SK-N-SH (cell line): ENCODE measurements at regions not wholly inside any gene's neighbourhood (a gene's known extent, or its start where the extent isn't known, plus 50 kb on each side); places are given as distances from the start of the nearest gene placed in this dataset.

ENCODE experiments used
- CTCF ChIA-PET: fragments of 300-600, 350-600 bp; formaldehyde crosslinking; extraction: SDS; loops from one replicate; lab custom pipeline; 2021; lab: Yijun Ruan, JAX
- POLR2A ChIA-PET: fragments of 350-600 bp; sonication (Branson Sonifier 250); formaldehyde crosslinking; extraction: SDS; loops from one replicate; lab custom pipeline; 2020; ENCODE audit warnings: antibody characterized with exemption, inconsistent platforms; lab: Yijun Ruan, JAX
- DNase-seq: peaks from one replicate; pipeline ENCODE4 v3.0.0; 2012
- H2AFZ ChIP-seq: fragments of 200-600 bp; sonication (generic); 2 replicates; pipeline ENCODE4 v1.8.1; 2016; ENCODE audit warnings: antibody characterized with exemption, mild to moderate bottlenecking, low read depth
- H3F3A ChIP-seq: fragments of 200-600 bp; sonication (generic); replicated peaks from 2 replicates; pipeline ENCODE3; 2016; ENCODE audit warnings: antibody characterized with exemption, mild to moderate bottlenecking; ENCODE audit not compliant: insufficient read depth
- H3K27ac ChIP-seq, 2 experiments: fragments of 200-500 bp in 1 of 2; fragments of 200-600 bp in 1 of 2; sonication (Bioruptor generic) in 1 of 2; sonication (generic), shearing (Covaris generic) in 1 of 2; 2 replicates each; pipeline versions ENCODE4 v1.5.1 to v1.6.1; 2014 to 2016; ENCODE audit warnings: low read depth in 2 of 2, inconsistent platforms in 1 of 2, low read length in 1 of 2, mild to moderate bottlenecking in 1 of 2, mixed read lengths in 1 of 2
- H3K27me3 ChIP-seq: fragments of 200-600 bp; sonication (generic), shearing (Covaris generic); 2 replicates; pipeline ENCODE4 v1.6.1; 2016; ENCODE audit warnings: mixed run types; ENCODE audit not compliant: insufficient read depth
- H3K36me3 ChIP-seq, 2 experiments: fragments of 200-500 bp in 1 of 2; fragments of 200-600 bp in 1 of 2; sonication (Bioruptor generic) in 1 of 2; sonication (generic) in 1 of 2; replicated peaks in 1 of 2; 2 replicates each; pipeline versions ENCODE3 to v1.5.1; 2014 to 2016; ENCODE audit warnings: low read length in 1 of 2, mild to moderate bottlenecking in 1 of 2; ENCODE audit not compliant: insufficient read depth in 2 of 2, control insufficient read depth in 1 of 2
- H3K4me1 ChIP-seq, 2 experiments: fragments of 200-500 bp in 1 of 2; fragments of 200-600 bp in 1 of 2; sonication (Bioruptor generic) in 1 of 2; sonication (generic), shearing (Covaris generic) in 1 of 2; 2 replicates each; pipeline versions ENCODE4 v1.5.1 to v1.6.1; 2014 to 2016; ENCODE audit warnings: low read depth in 1 of 2, low read length in 1 of 2, mixed run types in 1 of 2; ENCODE audit not compliant: insufficient read depth in 2 of 2, control insufficient read depth in 1 of 2
- H3K4me2 ChIP-seq: fragments of 200-600 bp; sonication (generic), shearing (Covaris generic); 2 replicates; pipeline ENCODE4 v1.6.1; 2017; ENCODE audit warnings: mixed run types
- H3K4me3 ChIP-seq, 2 experiments: fragments of 200-500 bp in 1 of 2; fragments of 200-600 bp in 1 of 2; sonication (Bioruptor generic) in 1 of 2; sonication (generic), shearing (Covaris generic) in 1 of 2; 2 replicates each; pipeline versions ENCODE4 v1.5.1 to v1.8.1; 2014 to 2016; ENCODE audit warnings: low read depth in 2 of 2, inconsistent platforms in 1 of 2, low read length in 1 of 2, mild to moderate bottlenecking in 1 of 2, mixed read lengths in 1 of 2, moderate library complexity in 1 of 2
- H3K79me2 ChIP-seq: fragments of 200-600 bp; sonication (generic); 2 replicates; pipeline ENCODE4 v1.8.1; 2017; ENCODE audit warnings: mild to moderate bottlenecking; ENCODE audit not compliant: insufficient read depth
- H3K9ac ChIP-seq: fragments of 200-600 bp; sonication (generic); 2 replicates; pipeline ENCODE4 v1.6.1; 2017; ENCODE audit warnings: mixed run types
- H3K9me2 ChIP-seq: fragments of 200-600 bp; sonication (generic); 2 replicates; pipeline ENCODE4 v1.6.1; 2017; ENCODE audit warnings: mixed run types
- H3K9me3 ChIP-seq: fragments of 200-600 bp; sonication (generic); 2 replicates; pipeline ENCODE4 v1.6.1; 2017; ENCODE audit warnings: mixed run types, mild to moderate bottlenecking, moderate library complexity
- H4K20me1 ChIP-seq: fragments of 200-600 bp; sonication (generic); 2 replicates; pipeline ENCODE4 v1.6.1; 2017; ENCODE audit warnings: mild to moderate bottlenecking, mixed run types; ENCODE audit not compliant: insufficient read depth
- FOSL2 ChIP-seq: IDR thresholded peaks from 2 replicates; pipeline ENCODE4 v1.4.0; 2012; ENCODE audit warnings: low read depth, mild to moderate bottlenecking, moderate library complexity, borderline replicate concordance
- FOXM1 ChIP-seq: IDR thresholded peaks from 2 replicates; pipeline ENCODE4 v1.4.0; 2012; ENCODE audit warnings: low read depth, mild to moderate bottlenecking
- GABPA ChIP-seq: IDR thresholded peaks from 2 replicates; pipeline ENCODE4 v1.4.0; 2012; ENCODE audit warnings: low read depth, mild to moderate bottlenecking
- GATA2 ChIP-seq: sonication (generic); formaldehyde crosslinking; IDR thresholded peaks from 2 replicates; pipeline ENCODE4 v1.5.0; 2020; ENCODE audit warnings: mild to moderate bottlenecking, missing genetic modification reagents
- MEF2A ChIP-seq: IDR thresholded peaks from 2 replicates; pipeline ENCODE4 v1.4.0; 2012; ENCODE audit warnings: low read depth, borderline replicate concordance
- NRF1 ChIP-seq: IDR thresholded peaks from 2 replicates; pipeline ENCODE4 v1.6.1; 2012; ENCODE audit warnings: low read depth, mild to moderate bottlenecking, low read length
- PBX3 ChIP-seq: IDR thresholded peaks from 2 replicates; pipeline ENCODE4; 2012
- RAD21 ChIP-seq: IDR thresholded peaks from 2 replicates; pipeline ENCODE4 v1.6.1; 2012; ENCODE audit warnings: mild to moderate bottlenecking, low read length
- REST ChIP-seq: IDR thresholded peaks from 2 replicates; pipeline ENCODE4 v1.6.1; 2012; ENCODE audit warnings: mild to moderate bottlenecking, low read depth, low read length, moderate library complexity
- RFX5 ChIP-seq: IDR thresholded peaks from 2 replicates; pipeline ENCODE4 v1.6.1; 2012; ENCODE audit warnings: mild to moderate bottlenecking, improper control_type of control experiment, low read length
- RXRA ChIP-seq: IDR thresholded peaks from 2 replicates; pipeline ENCODE4 v1.4.0; 2012; ENCODE audit warnings: low read depth, mild to moderate bottlenecking, borderline replicate concordance
- SMC3 ChIP-seq: IDR thresholded peaks from 2 replicates; pipeline ENCODE4 v1.6.1; 2012; ENCODE audit warnings: low read depth, low read length, improper control_type of control experiment
- TAF1 ChIP-seq: IDR thresholded peaks from 2 replicates; pipeline ENCODE4 v1.6.1; 2012; ENCODE audit warnings: low read depth, mild to moderate bottlenecking, low read length, moderate library complexity, borderline replicate concordance
- TEAD4 ChIP-seq: IDR thresholded peaks from 2 replicates; pipeline ENCODE4 v1.4.0; 2012; ENCODE audit warnings: mild to moderate bottlenecking, borderline replicate concordance; ENCODE audit not compliant: insufficient read depth
- USF1 ChIP-seq: IDR thresholded peaks from 2 replicates; pipeline ENCODE4 v1.4.0; 2012; ENCODE audit warnings: low read depth, borderline replicate concordance
- YY1 ChIP-seq: IDR thresholded peaks from 2 replicates; pipeline ENCODE4 v1.4.0; 2012; ENCODE audit warnings: low read depth, mild to moderate bottlenecking
- WGBS: methylation state at CpG from one replicate; pipeline ENCODE4 v1.1.6; 2017; ENCODE audit warnings: low lambda C conversion rate; 5-methylcytosine and 5-hydroxymethylcytosine counted together
- TF ChIP-seq, protein P1 (sequence below): fragments of 150-350 bp; IDR thresholded peaks from 2 replicates; pipeline ENCODE4 v1.6.1; 2016; ENCODE audit warnings: mild to moderate bottlenecking, low read depth, low read length

GRCh38 chr2:59680863-59681262 lies 872.6 kb downstream of the BCL11A start:
- DNase-seq: no peak
- Histone ChIP-seq H3K36me3 (no peaks in the 10 kb centered on the region), H3K27me3 (no peaks in the 10 kb centered on the region), H3K79me2 (no peaks in the 10 kb centered on the region), H3K9me3 (no peaks in the 10 kb centered on the region), H3K9me2 (no peaks in the 10 kb centered on the region), H3K4me2 (no peak overlapping the region), H2AFZ (no peak overlapping the region), H3K9ac (no peak overlapping the region), H3F3A (no peaks in the 10 kb centered on the region), H3K27ac (no peak overlapping the region), H3K4me3 (no peak overlapping the region), H4K20me1 (no peaks in the 10 kb centered on the region), H3K4me1 (no peaks in the 10 kb centered on the region)
- CTCF ChIA-PET: no interaction called here
- WGBS: 75% methylated on average over 1 of the region's 1 CpG
- POLR2A ChIA-PET: no interaction called here
- TF ChIP-seq YY1 (no peak), TEAD4 (no peak), GATA2 (CRISPR knock-in tag) (no peak), RAD21 (no peak)

- WGBS: 5% methylated on average over 2 of the region's 2 CpGs
- Histone ChIP-seq H3K9me3 (no peaks in the 10 kb centered on the region), H3K36me3 (no peaks in the 10 kb centered on the region), H3K27me3 (no peaks in the 10 kb centered on the region), H3K9me2 (no peaks in the 10 kb centered on the region), H4K20me1 (no peaks in the 10 kb centered on the region), H3K4me3 (no peak overlapping the region), H3K4me2 (no peak overlapping the region), H3K9ac (no peak overlapping the region), H3K4me1 (no peaks in the 10 kb centered on the region), H3F3A (no peaks in the 10 kb centered on the region), H2AFZ (no peak overlapping the region), H3K27ac (no peak overlapping the region), H3K79me2 (no peaks in the 10 kb centered on the region)
- no peak for DNase-seq
- ChIA-PET CTCF (no interaction called here), POLR2A (no interaction called here)
- no peak for TF ChIP-seq FOXM1
- TF ChIP-seq TAF1: no peak
- TF ChIP-seq GATA2 (CRISPR knock-in tag): no peak
- no peak for TF ChIP-seq RFX5
- no peak for TF ChIP-seq GABPA
- TF ChIP-seq, protein P1, sequence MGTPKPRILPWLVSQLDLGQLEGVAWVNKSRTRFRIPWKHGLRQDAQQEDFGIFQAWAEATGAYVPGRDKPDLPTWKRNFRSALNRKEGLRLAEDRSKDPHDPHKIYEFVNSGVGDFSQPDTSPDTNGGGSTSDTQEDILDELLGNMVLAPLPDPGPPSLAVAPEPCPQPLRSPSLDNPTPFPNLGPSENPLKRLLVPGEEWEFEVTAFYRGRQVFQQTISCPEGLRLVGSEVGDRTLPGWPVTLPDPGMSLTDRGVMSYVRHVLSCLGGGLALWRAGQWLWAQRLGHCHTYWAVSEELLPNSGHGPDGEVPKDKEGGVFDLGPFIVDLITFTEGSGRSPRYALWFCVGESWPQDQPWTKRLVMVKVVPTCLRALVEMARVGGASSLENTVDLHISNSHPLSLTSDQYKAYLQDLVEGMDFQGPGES: no peak
- no peak for TF ChIP-seq RXRA
- no peak for TF ChIP-seq FOSL2
These were observed 876.3 kb downstream of the BCL11A start for GRCh38 chr2:59677158-59677557.

- Histone ChIP-seq H3K9me3 (no peaks in the 10 kb centered on the region), H3K4me1 (no peaks in the 10 kb centered on the region), H3K27ac (no peak overlapping the region), H3K4me3 (no peak overlapping the region), H3F3A (no peaks in the 10 kb centered on the region), H2AFZ (no peak overlapping the region), H3K9me2 (no peaks in the 10 kb centered on the region), H3K9ac (no peak overlapping the region), H3K79me2 (no peaks in the 10 kb centered on the region), H3K36me3 (no peaks in the 10 kb centered on the region), H4K20me1 (no peaks in the 10 kb centered on the region), H3K27me3 (no peaks in the 10 kb centered on the region), H3K4me2 (no peak overlapping the region)
- ChIA-PET CTCF (no interaction called here), POLR2A (no interaction called here)
- 0% methylated on average over 1 of the region's 1 CpG for WGBS
- no peak for DNase-seq
- no peak for TF ChIP-seq MEF2A
- no peak for TF ChIP-seq TAF1
- no peak for TF ChIP-seq RXRA
- no peak for TF ChIP-seq FOSL2
- no peak for TF ChIP-seq SMC3
- no peak for TF ChIP-seq USF1
- no peak for TF ChIP-seq PBX3
- TF ChIP-seq RFX5: no peak
- no peak for TF ChIP-seq REST
- no peak for TF ChIP-seq NRF1
These were observed 879.4 kb downstream of the BCL11A start for GRCh38 chr2:59674100-59674499.
